IgD-negative memory B cell (primary cell): ENCODE measurements at regions not wholly inside any gene's neighbourhood (a gene's known extent, or its start where the extent isn't known, plus 50 kb on each side); places are given as distances from the start of the nearest gene placed in this dataset.
"Not testable (repeated sequence)": the region's sequence is repeated elsewhere in the genome, so short reads cannot be mapped to it uniquely, and the experiment has no call there.

Experiments used
- H3K27ac Mint-ChIP-seq, 3 donors: one replicate each; pipeline ENCODE4 v1.8.0; 2020 to 2022; ENCODE audit warnings: mild to moderate bottlenecking in 3 of 3, mixed read lengths in 3 of 3, moderate library complexity in 1 of 3
- H3K27me3 Mint-ChIP-seq: one replicate; pipeline ENCODE4 v1.8.0; 2021; ENCODE audit warnings: mixed read lengths
- H3K36me3 Mint-ChIP-seq: one replicate; pipeline ENCODE4 v1.8.0; 2020; ENCODE audit warnings: mild to moderate bottlenecking, mixed read lengths
- H3K4me1 Mint-ChIP-seq, 3 donors: one replicate each; pipeline ENCODE4 v1.8.0; 2020 to 2022; ENCODE audit warnings: mixed read lengths in 3 of 3, mild to moderate bottlenecking in 1 of 3
- H3K4me3 Mint-ChIP-seq, 4 donors: one replicate each; pipeline ENCODE4 v1.8.0; 2020 to 2022; ENCODE audit warnings: mild to moderate bottlenecking in 4 of 4, mixed read lengths in 4 of 4, moderate library complexity in 3 of 4
- H3K9me3 Mint-ChIP-seq, 3 donors: one replicate each; pipeline ENCODE4 v1.8.0; 2020 to 2021; ENCODE audit warnings: mixed read lengths in 3 of 3, mild to moderate bottlenecking in 1 of 3

GRCh38 chr20:26251376-26251775 lies 554.7 kb upstream of the ZNF337 start:
- H3K9me3 Mint-ChIP-seq, H3K27me3 Mint-ChIP-seq, H3K4me1 Mint-ChIP-seq, H3K4me3 Mint-ChIP-seq, H3K36me3 Mint-ChIP-seq, H3K27ac Mint-ChIP-seq: not testable (repeated sequence)

- not testable (repeated sequence) for H3K9me3 Mint-ChIP-seq, H3K27me3 Mint-ChIP-seq, H3K4me1 Mint-ChIP-seq, H3K27ac Mint-ChIP-seq, H3K36me3 Mint-ChIP-seq
- H3K4me3 Mint-ChIP-seq: peak overlapping the region in 1 of 4 donors; percentile 34
Measured at GRCh38 chr20:26250249-26251114, 553.8 kb upstream of the ZNF337 start.

DNA sequence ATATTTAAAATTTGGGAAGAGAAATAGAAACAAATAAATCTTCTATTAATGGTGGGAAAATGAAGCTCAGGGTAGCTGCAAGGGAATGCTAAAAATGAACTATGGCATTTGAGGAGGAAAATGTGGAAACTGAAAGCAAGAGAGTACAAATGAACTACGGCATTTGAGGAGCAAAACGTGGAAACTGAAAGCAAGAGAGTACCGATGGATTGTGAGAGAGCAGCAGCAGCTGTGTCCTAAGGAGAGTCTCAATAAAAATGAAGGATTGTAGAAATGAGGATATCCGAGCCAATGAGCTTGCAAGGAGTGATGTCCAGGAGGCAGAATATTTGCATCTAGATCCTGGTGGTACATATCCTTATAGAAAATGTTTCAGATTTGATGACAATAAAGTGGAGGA lies 547.1 kb upstream of the ZNF337 start:
- H3K27me3 Mint-ChIP-seq: no peaks in the 10 kb centered on the region
- no peak overlapping the region for H3K27ac Mint-ChIP-seq
- no peaks in the 10 kb centered on the region for H3K4me1 Mint-ChIP-seq
- no peak overlapping the region for H3K4me3 Mint-ChIP-seq
- H3K36me3 Mint-ChIP-seq: no peaks in the 10 kb centered on the region
- H3K9me3 Mint-ChIP-seq: peaks cover 3 to 11% (median 8%) of the 10 kb centered on the region in 3 donors

- not testable (repeated sequence) for H3K9me3 Mint-ChIP-seq, H3K4me3 Mint-ChIP-seq, H3K36me3 Mint-ChIP-seq, H3K4me1 Mint-ChIP-seq, H3K27ac Mint-ChIP-seq, H3K27me3 Mint-ChIP-seq
Measured at GRCh38 chr20:26220609-26221008, 524.0 kb upstream of the ZNF337 start.

DNA sequence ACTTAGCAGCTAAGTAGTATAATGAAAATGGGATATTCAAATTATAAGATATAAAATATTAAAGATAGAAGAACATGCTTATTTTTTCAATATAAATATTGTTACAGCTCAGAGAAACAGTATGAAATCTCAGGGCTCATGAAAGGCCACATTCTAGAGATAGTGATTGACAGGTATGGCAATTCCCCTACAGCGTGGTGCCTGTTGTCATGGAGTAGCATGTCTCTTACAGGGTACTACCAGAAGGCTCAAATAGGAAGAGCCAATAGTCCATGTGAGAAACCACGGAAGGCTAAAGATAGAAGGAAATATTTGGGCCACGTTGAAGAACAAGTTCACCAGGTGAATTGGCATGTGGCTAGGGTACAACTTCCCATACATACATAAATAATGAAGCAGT lies 522.9 kb upstream of the ZNF337 start:
- not testable (repeated sequence) for H3K4me1 Mint-ChIP-seq, H3K4me3 Mint-ChIP-seq, H3K27me3 Mint-ChIP-seq, H3K9me3 Mint-ChIP-seq, H3K36me3 Mint-ChIP-seq, H3K27ac Mint-ChIP-seq

- Mint-ChIP-seq H3K27me3 (peaks cover 2% of the 10 kb centered on the region), H3K27ac (no peak overlapping the region), H3K4me1 (no peaks in the 10 kb centered on the region), H3K4me3 (no peak overlapping the region), H3K36me3 (no peaks in the 10 kb centered on the region), H3K9me3 (peaks cover 0 to 3% (median 3%) of the 10 kb centered on the region in 3 donors)
Measured at GRCh38 chr20:26218301-26218700, 521.6 kb upstream of the ZNF337 start.

DNA sequence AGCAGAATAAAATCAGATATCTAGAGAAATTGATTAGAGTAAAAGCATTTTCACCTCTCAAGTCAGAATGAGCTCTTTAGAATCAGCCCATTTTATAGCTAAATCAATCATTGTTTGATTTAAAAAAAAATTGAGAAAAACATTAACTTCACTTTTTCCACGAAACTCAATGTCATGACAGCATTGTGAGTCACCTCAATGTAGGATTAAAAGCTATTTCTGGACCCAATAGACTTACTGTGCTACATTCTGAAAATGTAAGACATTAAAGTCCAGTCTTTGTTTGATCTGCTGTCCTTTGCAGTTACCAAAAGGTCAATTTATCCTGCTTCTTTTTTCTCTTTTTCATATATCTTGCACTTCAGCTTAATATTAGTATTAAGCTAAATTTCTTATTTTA lies 519.4 kb upstream of the ZNF337 start:
- no peak overlapping the region for H3K27ac Mint-ChIP-seq
- H3K27me3 Mint-ChIP-seq: peaks cover 2% of the 10 kb centered on the region
- H3K9me3 Mint-ChIP-seq: peaks cover 0 to under 1% (median 0%) of the 10 kb centered on the region in 3 donors
- H3K36me3 Mint-ChIP-seq: no peaks in the 10 kb centered on the region
- no peak overlapping the region for H3K4me3 Mint-ChIP-seq
- H3K4me1 Mint-ChIP-seq: no peaks in the 10 kb centered on the region

GRCh38 chr20:26214991-26215390 lies 518.3 kb upstream of the ZNF337 start:
- Mint-ChIP-seq H3K27me3 (peaks cover 2% of the 10 kb centered on the region), H3K4me3 (no peak overlapping the region), H3K36me3 (no peaks in the 10 kb centered on the region), H3K9me3 (peaks cover 0 to 1% (median 0%) of the 10 kb centered on the region in 3 donors), H3K27ac (no peak overlapping the region), H3K4me1 (no peaks in the 10 kb centered on the region)

DNA sequence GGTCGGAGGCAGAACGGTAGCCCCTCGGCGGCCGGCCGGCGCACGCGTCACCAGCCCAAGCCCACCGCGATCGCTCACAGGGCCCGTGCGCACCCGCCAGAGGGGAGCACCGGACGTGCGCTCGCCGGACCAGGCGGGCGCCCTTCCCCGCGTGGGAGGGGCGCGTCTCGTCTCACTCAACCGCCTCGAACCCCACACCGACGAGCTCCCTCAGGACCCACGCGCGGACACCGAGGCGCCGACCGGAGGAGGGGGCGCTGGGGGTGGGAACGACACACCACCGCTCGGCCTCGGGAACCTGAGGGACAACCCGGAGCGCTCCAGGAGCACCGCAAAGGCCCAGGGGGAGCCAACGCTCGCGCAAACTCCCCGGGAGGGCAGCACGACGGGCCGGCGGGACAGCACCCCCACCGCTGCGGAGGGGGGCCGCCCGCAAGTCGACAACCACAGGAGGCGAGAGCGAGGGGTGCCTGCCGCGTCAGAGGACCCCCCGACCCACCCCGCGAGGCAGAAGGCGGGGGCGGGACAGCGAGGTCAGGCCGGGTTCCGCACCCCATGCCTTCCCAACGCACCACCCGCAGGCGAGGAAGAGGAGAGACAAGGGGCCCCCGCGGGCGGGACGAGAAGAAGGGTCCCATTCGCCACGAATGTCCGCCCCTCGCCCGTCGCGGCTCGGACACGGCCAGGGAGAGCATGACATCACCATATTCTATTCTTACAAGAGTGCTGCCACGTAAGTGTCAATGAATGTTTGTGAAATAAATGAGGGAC lies 512.7 kb upstream of the ZNF337 start:
- Mint-ChIP-seq H3K4me1 (peaks cover 0 to 2% (median 0%) of the 10 kb centered on the region in 3 donors), H3K27me3 (peaks cover 5% of the 10 kb centered on the region), H3K9me3 (peaks cover 0 to 7% (median 0%) of the 10 kb centered on the region in 3 donors), H3K27ac (no peak overlapping the region), H3K36me3 (no peaks in the 10 kb centered on the region), H3K4me3 (peak overlapping the region in 1 of 4 donors; percentile 17)

DNA sequence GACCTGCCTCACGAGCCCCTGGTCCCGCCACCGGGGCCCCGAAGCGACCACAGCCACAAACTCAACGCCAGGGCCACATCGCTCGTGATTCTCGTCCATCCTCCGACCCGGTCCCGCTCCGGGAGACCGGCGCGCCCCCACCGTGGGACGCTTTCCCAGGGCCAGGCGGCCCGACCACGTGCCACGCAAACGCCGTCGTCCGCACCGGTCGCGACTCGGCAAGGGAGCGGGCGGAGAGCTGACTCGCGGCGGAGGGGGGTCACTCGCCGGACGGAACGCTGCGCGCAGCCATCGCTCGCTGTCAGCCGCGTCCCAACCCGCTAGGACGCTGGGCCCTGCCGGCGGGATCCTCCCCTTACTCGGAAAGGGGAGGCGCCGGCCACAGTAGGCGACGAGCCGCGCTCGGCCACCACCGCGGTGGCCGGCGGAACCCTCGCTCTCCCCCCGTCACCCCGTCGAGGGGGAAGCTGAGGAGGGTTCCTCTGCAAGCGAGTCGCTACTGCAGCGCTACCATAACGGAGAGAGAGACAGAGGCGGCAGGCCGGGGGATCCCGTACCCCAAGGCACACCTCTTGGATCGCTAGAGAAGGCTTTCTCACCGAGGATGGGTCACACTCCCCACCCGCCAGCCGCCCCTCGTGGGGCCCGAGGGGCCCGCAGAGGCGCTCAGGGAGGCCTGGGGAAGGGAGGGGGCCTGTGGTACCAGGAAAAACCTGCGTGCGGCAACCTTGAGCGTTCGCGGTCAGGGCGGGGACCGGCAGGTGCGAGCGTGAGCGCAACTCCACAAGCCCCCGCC lies 511.8 kb upstream of the ZNF337 start:
- H3K27ac Mint-ChIP-seq: no peak overlapping the region
- H3K36me3 Mint-ChIP-seq: no peaks in the 10 kb centered on the region
- peaks cover 0 to 7% (median 0%) of the 10 kb centered on the region in 3 donors for H3K9me3 Mint-ChIP-seq
- peaks cover 5% of the 10 kb centered on the region for H3K27me3 Mint-ChIP-seq
- H3K4me3 Mint-ChIP-seq: no peak overlapping the region
- peaks cover 0 to 2% (median 0%) of the 10 kb centered on the region in 3 donors for H3K4me1 Mint-ChIP-seq

DNA sequence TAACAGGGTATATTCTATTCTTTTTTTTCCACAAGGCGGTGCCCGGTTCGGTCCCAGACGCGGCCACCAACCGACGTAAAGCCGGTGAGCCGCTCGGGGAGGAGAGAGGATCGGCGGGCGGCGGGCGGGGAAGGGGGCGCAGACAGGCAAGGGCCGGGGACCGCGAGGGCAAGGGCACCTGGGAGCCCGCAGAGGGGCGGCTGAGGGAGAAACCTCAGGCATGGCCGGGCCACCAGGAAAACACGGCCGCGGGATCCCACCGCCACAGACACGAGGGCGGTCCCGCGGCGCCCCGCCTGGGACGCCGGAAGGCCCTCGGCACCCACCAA lies 511.3 kb upstream of the ZNF337 start:
- peak overlapping the region in 1 of 4 donors; percentile 65 for H3K4me3 Mint-ChIP-seq

GRCh38 chr20:26207237-26207966 lies 510.7 kb upstream of the ZNF337 start:
- Mint-ChIP-seq H3K4me1 (peaks cover 0 to 2% (median 0%) of the 10 kb centered on the region in 3 donors), H3K27ac (no peak overlapping the region), H3K36me3 (no peaks in the 10 kb centered on the region), H3K27me3 (peaks cover 5% of the 10 kb centered on the region), H3K9me3 (peaks cover 4 to 13% (median 6%) of the 10 kb centered on the region in 3 donors), H3K4me3 (peak overlapping the region in 1 of 4 donors; percentile 65)

More for the DNA sequence above, 511.3 kb upstream of the ZNF337 start:
- not testable (repeated sequence) for H3K27ac Mint-ChIP-seq, H3K36me3 Mint-ChIP-seq, H3K4me1 Mint-ChIP-seq, H3K27me3 Mint-ChIP-seq
- peaks cover 4 to 10% (median 5%) of the 10 kb centered on the region in 3 donors for H3K9me3 Mint-ChIP-seq

DNA sequence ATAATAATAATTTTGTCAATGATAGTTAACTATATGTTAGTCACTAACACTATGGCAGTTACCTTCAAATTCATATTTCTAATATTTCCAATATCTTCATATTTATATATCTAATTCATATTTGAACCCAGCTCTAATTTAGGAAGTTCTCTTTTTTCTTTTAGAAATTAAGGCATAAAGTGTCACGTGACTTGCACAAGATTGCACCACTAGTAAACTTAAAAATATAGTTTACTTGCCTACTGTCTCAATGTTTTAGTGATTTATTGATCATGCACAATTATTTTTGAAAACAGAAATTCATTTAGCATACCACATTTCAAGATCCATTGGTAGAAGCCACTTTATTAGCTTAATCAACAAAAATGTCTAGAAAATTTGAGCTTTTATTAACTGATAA lies 508.7 kb upstream of the ZNF337 start:
- Mint-ChIP-seq H3K27ac (no peak overlapping the region), H3K27me3 (peaks cover 5% of the 10 kb centered on the region), H3K4me1 (peaks cover 0 to 2% (median 0%) of the 10 kb centered on the region in 3 donors), H3K36me3 (no peaks in the 10 kb centered on the region), H3K9me3 (peaks cover 8 to 19% (median 17%) of the 10 kb centered on the region in 3 donors), H3K4me3 (no peak overlapping the region)

DNA sequence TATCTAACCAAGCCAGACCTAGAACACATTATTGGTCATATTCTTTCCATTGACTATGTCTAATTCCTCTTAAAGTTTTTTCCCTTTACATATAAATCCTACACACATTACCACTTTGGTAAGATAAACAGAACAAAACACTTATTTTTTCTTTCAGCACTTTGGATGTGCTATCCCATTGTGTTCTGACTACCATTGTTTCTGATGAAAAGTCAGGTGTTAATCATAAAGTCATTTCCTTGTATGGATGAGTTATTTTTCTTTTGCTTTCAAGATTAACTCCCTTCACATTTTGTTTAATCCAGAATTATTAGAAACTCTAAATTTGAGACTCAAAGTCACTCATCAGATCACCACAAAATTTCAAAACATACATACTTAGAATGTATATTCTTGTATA lies 504.4 kb upstream of the ZNF337 start:
- H3K4me3 Mint-ChIP-seq, H3K27ac Mint-ChIP-seq, H3K27me3 Mint-ChIP-seq, H3K36me3 Mint-ChIP-seq, H3K4me1 Mint-ChIP-seq: not testable (repeated sequence)
- H3K9me3 Mint-ChIP-seq: peaks cover 9 to 20% (median 16%) of the 10 kb centered on the region in 3 donors
